Neural crest cell (in vitro differentiated cells): ENCODE measurements at regions not wholly inside any gene's neighbourhood (a gene's known extent, or its start where the extent isn't known, plus 50 kb on each side); places are given as distances from the start of the nearest gene placed in this dataset.
"Not testable (repeated sequence)": the region's sequence is repeated elsewhere in the genome, so short reads cannot be mapped to it uniquely, and the experiment has no call there.

Source experiments
- DNase-seq: peaks from one replicate; pipeline ENCODE4 v3.0.0; 2021; ENCODE audit warnings: low read depth, mixed read lengths, low spot score
- H3K27ac Mint-ChIP-seq: one replicate; pipeline ENCODE4 v1.8.0; 2021; ENCODE audit warnings: mild to moderate bottlenecking, mixed read lengths; ENCODE audit not compliant: unreplicated experiment
- H3K27me3 Mint-ChIP-seq: 2 replicates; pipeline ENCODE4 v1.8.0; 2021; ENCODE audit warnings: low read depth, mild to moderate bottlenecking, mixed read lengths
- H3K36me3 Mint-ChIP-seq: 2 replicates; pipeline ENCODE4 v1.8.0; 2021; ENCODE audit warnings: low read depth, mild to moderate bottlenecking, mixed read lengths
- H3K4me1 Mint-ChIP-seq: 2 replicates; pipeline ENCODE4 v1.8.0; 2021; ENCODE audit warnings: mixed read lengths
- H3K4me3 Mint-ChIP-seq: one replicate; pipeline ENCODE4 v1.8.0; 2021; ENCODE audit warnings: mild to moderate bottlenecking, mixed read lengths
- H3K9me3 Mint-ChIP-seq: 2 replicates; pipeline ENCODE4 v1.8.0; 2021; ENCODE audit warnings: mixed read lengths
- CTCF ChIP-seq: fragments of 200-600 bp; sonication (generic); conservative IDR thresholded peaks from 2 replicates; pipeline ENCODE4 v1.5.0; 2021; ENCODE audit warnings: antibody characterized with exemption, mild to moderate bottlenecking

GRCh38 chr7:113304104-113304503 lies 185.8 kb upstream of the SMIM30 start:
- DNase-seq, result no peak
- TF ChIP-seq CTCF, result no peak
- H3K27ac Mint-ChIP-seq, result no peak overlapping the region
- H3K4me1 Mint-ChIP-seq, result no peaks in the 10 kb centered on the region
- peaks cover 2% of the 10 kb centered on the region for H3K9me3 Mint-ChIP-seq
- H3K36me3 Mint-ChIP-seq, result no peaks in the 10 kb centered on the region
- H3K27me3 Mint-ChIP-seq, result peaks cover 21% of the 10 kb centered on the region
- no peak overlapping the region for H3K4me3 Mint-ChIP-seq

DNA sequence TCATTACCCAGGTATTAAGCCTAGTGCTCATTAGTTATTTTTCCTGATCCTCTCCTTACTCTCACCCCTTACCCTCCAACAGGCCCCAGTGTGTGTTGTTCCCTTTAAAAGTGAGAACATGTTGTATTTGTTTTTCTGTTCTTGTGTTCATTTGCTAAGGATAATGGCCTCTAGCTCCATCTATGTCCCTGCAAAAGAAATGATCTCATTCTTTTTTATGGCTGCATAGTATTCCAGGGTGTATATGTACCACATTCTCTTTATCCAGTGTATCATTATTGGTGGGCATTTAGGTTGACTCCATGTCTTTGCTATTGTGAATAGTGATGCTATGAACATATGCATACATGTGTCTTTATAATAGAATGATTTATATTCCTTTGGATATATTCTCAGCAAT lies 185.0 kb upstream of the SMIM30 start:
- not testable (repeated sequence) for H3K36me3 Mint-ChIP-seq, H3K9me3 Mint-ChIP-seq, H3K27ac Mint-ChIP-seq, H3K4me3 Mint-ChIP-seq, H3K4me1 Mint-ChIP-seq, DNase-seq
- peaks cover 21% of the 10 kb centered on the region for H3K27me3 Mint-ChIP-seq

GRCh38 chr7:113301983-113302382 lies 183.6 kb upstream of the SMIM30 start:
- Mint-ChIP-seq H3K36me3 (no peaks in the 10 kb centered on the region), H3K9me3 (peaks cover 2% of the 10 kb centered on the region), H3K4me3 (no peak overlapping the region), H3K27me3 (peaks cover 25% of the 10 kb centered on the region), H3K27ac (no peak overlapping the region), H3K4me1 (no peaks in the 10 kb centered on the region)
- DNase-seq, result no peak
- no peak for TF ChIP-seq CTCF

GRCh38 chr7:113301141-113301540 lies 182.8 kb upstream of the SMIM30 start:
- no peaks in the 10 kb centered on the region for H3K4me1 Mint-ChIP-seq
- no peak for TF ChIP-seq CTCF
- H3K4me3 Mint-ChIP-seq, result no peak overlapping the region

DNA sequence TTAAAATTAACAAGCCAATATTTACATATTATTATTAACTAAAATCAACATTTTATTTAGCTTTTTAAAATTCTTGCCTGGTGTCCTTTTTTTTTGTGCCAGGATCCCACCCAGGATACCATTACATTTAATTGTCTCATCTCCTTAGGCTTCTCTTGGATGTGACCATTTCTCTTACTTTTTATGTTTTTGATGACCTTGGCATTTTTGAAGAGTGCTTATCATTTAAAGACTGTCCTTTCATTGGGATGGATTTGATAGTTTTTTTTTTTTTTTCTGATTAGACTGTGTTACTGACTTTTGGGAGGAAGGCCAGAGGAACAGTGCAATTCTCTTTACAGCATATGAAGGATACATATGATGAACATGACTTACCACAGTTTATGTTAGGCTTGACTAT lies 181.4 kb upstream of the SMIM30 start:
- no peaks in the 10 kb centered on the region for H3K36me3 Mint-ChIP-seq
- TF ChIP-seq CTCF, result no peak
- peaks cover 2% of the 10 kb centered on the region for H3K9me3 Mint-ChIP-seq
- H3K27me3 Mint-ChIP-seq, result peaks cover 23% of the 10 kb centered on the region
- DNase-seq, result no peak
- no peak overlapping the region for H3K27ac Mint-ChIP-seq
- no peak overlapping the region for H3K4me3 Mint-ChIP-seq
- H3K4me1 Mint-ChIP-seq, result no peaks in the 10 kb centered on the region

More at GRCh38 chr7:113301141-113301540, 182.8 kb upstream of the SMIM30 start:
- peaks cover 26% of the 10 kb centered on the region for H3K27me3 Mint-ChIP-seq
- H3K9me3 Mint-ChIP-seq, result peaks cover 2% of the 10 kb centered on the region
- DNase-seq, result no peak
- H3K27ac Mint-ChIP-seq, result no peak overlapping the region
- H3K36me3 Mint-ChIP-seq, result no peaks in the 10 kb centered on the region

DNA sequence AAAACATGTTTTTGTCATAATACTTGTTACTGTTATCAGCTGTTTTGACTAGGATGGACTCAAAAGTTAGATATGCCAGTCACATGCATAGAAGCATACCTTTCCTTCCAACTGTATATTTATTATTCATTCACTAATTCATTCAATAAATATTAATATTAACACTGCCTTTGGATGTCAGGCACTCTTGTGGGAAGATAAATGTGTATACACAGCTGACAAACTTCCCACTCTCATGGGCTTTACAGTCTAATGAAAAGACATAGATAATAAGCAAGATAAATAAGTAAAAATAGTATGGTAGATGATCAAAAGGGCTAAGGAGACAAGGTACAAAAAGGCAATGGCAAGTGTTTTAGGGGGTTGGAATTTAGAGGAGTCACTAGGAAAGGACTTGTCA lies 180.1 kb upstream of the SMIM30 start:
- H3K4me1 Mint-ChIP-seq, result no peaks in the 10 kb centered on the region
- H3K27ac Mint-ChIP-seq, result no peak overlapping the region
- no peak overlapping the region for H3K4me3 Mint-ChIP-seq
- H3K36me3 Mint-ChIP-seq, result no peaks in the 10 kb centered on the region
- peaks cover 2% of the 10 kb centered on the region for H3K9me3 Mint-ChIP-seq
- DNase-seq, result no peak
- H3K27me3 Mint-ChIP-seq, result peaks cover 23% of the 10 kb centered on the region
- no peak for TF ChIP-seq CTCF
